GM21515 (cell line): ENCODE measurements at regions not wholly inside any gene's neighbourhood (a gene's known extent, or its start where the extent isn't known, plus 50 kb on each side); places are given as distances from the start of the nearest gene placed in this dataset.

ENCODE experiments used
- ATAC-seq: cut with Tn5 transposase; IDR thresholded peaks from one replicate; pipeline ENCODE4 v1.9.1; 2021; ENCODE audit not compliant: unreplicated experiment

DNA sequence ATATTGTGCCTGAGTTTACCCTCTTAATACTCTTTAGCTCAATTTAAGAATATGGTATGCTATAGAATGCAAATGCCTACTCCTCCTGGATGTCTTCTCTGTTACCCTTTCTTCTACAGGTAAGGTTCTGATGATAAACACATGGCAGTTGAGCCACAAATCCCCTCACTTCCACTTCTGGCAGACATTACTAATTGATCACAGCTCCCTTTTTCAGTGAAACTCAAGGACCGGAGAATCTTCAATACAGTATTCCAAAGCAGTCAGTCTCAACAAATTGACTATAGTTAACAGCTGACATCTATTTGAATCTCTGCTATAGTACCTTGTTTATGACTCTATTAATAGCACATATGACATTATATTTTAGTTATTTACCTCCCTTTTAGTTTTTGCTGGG, 232.1 kb upstream of the ADAMTS9 start:
- no peak for ATAC-seq

DNA sequence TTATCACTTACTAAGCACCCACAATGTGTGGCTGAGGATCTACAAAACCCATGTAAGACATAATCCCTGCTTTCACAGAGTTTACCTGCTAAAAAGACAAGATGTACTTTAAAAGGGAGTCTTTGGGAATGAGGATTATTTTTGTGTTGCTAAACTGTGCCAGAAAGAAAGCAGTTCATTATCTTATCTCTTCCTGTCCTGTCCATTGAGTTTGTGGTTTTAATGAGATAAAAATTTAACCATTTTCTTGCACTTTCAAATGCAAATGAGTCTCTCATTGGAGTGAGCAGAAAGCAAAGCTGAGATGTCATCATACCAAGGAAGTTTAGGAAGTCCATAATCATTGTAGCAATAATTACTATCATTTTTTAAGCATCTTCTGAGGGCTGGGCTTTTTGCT, 231.2 kb upstream of the ADAMTS9 start:
- ATAC-seq: no peak

DNA sequence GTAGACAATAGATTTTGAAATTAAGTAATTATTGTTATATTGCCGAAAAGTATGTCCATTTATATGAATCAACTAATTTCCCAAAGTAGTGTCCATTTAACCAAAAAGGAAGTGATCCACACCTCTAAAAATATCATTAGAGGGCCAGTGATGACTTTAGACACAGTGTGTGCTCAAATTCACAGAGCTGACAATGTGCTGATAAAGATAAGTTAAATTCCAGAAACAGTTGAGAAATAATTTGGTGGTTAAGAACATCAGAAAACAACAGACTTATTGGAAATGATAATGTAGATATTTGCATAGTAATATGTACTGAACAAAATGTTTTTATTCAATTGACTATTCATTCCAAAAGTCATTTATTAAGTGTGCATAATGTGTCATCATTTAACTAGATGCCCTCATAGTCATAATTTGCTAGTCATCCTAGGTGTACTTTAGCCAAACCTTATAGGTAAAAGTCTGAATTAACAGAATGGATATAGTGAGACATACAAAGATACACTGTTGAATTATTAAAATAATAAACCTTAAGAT, 230.2 kb upstream of the ADAMTS9 start:
- ATAC-seq: no peak

DNA sequence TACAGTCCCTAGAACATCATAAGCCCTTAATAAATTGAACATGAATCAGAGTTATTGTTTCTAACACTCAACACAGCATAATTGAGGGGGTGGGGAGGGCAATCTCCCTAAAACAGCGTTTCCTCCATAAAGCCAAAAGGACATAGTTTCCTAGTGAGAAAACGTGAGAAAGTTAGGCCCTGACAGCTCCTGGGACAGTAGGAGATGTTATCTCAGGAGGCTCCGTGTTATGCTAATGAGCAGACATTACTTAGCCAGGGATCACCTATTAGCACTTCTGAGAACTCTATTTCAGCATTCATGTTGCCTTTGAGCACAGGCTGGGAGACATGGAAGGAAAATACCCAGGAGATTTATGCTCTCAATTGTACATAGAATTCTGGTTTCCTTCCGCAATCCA, 229.1 kb upstream of the ADAMTS9 start:
- no peak for ATAC-seq

DNA sequence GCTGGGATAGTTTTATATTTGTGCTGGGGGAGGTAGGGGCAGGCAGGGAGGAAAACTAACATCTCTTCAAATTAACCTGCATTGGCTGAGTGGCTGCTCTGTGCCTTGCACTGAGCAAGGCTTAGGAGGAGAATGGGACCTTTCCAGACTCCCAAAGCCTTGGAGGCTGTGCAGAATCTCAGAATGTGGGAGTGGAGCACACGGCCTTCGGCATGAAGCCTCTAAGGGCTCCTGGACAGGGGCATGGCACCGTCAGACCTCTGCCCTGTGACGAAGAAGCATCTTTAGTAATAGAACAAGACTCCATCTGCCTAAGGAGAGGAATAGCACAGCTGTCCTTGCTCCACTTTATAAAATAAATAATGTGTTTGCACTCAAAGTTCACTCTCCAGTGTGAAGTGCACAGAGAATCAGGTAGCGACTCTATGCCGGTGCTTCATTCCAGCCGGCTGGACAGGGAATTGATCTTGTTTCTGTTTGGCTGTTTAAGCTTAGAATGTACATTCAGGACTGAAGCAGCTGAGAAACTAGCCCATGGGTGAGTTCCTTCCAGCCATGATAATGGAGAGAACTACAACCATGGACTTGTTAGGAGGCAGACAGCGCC, 228.5 kb upstream of the ADAMTS9 start:
- ATAC-seq: no peak

DNA sequence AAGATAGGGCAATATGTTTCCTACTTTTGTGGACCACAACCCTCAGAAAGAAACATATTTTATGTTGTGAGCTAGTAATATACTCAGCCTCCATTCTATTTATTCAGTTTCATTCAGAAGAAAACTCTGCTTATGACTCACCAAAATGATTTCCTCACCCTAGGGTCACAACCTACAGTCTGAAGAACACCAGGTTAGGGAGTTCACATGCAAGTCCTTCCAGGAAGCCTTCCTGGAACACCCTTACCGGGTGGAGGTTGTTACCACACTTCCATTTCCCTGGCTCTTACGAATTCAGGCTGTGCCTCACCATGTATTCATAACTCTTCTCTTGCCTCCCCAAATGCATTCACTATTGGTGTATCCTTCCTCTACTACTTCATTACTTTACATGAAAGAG, 228.0 kb upstream of the ADAMTS9 start:
- ATAC-seq: no peak

DNA sequence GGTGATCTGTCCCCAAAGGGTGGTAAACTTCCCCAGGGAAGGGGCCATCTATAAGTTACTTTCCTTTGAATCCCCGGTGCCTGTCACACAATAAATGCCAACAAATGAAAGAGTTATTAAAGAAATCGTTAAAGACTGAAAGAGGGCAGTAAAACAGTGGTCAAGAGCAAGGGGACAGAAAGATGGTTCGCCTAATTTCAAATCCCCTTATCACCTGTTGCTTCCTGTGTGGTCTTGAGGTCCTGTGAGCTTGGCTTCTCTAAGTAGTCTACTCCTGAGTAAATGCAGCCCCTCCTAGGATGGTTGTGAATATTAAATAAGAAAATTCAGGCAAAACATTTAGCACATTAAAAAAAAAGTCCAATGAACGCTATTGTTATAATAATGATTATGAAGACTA, 225.7 kb upstream of the ADAMTS9 start:
- no peak for ATAC-seq

DNA sequence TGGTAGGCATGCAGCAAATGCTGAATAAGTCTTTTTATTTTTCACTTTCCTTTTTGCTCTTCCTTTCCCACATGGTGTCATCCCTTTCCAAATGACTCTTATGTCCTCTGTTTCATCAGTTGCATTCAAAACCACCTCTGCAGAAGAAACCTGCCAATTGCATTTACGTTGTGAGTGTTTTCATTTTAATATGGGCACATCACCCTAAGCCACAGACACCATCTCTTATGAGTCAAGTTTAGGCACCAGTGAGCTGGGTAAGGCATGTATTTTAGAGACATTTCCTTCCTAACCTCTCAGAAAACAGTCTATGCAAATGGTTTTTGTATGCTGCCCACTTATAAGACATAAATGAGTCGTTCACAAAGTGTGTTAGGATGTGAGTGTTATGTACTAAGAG, 223.3 kb upstream of the ADAMTS9 start:
- ATAC-seq: no peak

DNA sequence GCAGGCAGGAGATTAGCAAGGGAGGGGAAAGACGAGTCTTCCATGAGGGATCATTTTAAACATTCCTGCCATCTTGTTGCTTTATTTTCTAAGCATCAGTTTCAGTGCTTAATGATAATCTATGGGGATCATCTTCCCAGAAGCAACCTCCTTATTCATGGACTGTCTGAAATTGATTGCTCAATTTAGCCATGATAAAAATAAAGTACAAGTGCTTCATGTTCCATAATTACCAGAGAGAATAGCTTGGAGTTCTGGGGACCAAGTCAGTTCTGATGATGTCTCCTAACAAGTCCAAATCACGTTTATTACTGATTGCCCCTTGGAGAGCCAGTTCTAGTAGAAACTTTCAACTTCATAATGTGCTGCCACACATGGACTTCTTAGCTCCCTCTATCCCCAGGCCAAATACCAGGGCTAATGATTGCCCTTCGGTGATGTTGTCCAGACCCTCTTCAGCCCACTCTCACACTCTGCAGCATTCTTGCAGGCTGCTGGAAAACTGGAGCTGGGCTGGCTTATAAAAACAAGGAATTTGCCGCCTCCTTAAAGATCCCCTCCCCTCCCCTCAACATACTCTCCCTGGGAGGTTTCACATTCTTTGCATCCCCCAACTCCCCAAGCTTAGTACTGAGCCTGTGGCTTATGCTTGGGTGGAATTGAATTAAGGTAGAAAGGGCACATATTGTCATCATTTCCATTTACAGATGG, 222.1 kb upstream of the ADAMTS9 start:
- ATAC-seq: no peak

DNA sequence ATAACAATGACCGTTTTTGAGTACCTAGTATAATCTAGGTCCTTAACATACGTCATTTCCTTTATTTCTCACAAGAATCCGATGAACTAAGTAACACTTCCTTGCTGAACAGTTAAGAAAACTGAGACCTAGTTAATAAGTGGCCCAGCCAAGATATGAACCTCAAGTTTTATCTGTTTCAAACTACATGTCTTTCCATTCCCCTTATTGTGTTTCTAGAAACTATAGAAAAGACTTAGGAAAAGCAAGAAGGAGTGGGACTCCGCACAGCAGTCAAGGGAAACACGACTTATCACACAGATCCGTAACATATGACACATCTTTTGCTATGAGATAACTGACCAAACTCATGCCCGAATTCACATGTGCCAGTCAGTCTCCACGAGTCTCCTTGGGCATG, 221.2 kb upstream of the ADAMTS9 start:
- ATAC-seq: no peak

DNA sequence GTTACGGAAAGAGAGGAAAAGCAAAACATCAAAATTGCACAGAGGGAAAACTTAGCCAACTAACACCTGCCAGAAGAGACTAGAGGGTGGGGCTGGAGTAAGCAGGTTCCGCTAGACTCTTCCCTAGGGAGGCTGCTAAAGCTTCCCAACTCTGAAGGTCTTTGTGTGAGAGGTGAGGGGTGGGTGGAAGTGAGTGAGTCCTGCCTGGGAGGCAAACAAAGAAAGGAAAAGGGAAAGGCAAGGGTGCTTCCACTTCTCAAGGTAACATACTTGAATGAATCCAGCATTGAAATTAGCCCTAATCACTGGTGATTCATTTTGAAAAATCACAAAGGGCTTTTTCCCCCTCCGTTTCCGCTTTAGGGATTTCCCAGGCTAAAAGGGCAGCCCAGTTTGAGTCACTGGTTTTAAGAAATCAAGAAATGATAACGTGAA, 220.5 kb upstream of the ADAMTS9 start:
- ATAC-seq: no peak

DNA sequence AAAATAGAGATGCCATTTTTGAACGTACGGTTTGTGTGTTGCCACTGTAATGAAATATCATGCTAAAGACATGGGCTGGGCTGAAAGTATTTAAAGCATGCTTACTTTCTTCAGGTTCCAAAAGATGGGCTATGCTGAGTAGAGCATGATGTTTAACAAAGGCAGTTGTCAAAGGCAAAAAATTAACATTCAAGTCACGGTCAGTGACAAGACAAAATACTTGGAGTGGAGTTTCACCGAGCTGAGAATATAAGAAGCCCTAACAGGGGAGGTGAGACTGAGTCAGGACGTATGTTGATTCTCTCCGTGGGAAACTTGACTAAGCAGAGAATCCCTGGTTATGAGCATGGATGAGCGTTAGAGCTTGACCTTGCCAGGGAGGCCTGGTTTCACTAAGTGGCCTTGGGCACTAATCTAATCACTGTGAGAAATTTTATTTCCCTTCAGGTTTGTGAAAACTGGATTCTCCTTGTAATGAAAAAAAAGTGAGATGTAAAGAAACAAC, 218.2 kb upstream of the ADAMTS9 start:
- no peak for ATAC-seq

DNA sequence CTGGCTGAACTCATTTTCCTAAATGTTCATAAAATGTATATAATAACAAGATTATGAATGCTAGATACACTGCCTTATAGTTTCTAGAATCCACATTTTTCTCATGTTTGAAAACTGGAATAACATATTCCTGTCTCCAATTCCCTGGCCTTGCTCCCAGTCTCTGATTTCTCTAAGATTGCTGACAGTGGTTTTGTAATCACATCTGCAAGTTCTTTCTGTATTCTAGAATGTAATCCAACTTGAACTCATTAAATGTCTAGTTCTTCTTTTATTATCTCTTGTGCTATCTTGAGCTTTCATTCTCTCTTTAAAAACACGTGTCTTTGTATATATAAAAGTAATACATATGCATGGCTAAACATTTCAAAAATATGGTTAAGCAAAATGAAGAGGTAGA, 215.2 kb upstream of the ADAMTS9 start:
- ATAC-seq: no peak

DNA sequence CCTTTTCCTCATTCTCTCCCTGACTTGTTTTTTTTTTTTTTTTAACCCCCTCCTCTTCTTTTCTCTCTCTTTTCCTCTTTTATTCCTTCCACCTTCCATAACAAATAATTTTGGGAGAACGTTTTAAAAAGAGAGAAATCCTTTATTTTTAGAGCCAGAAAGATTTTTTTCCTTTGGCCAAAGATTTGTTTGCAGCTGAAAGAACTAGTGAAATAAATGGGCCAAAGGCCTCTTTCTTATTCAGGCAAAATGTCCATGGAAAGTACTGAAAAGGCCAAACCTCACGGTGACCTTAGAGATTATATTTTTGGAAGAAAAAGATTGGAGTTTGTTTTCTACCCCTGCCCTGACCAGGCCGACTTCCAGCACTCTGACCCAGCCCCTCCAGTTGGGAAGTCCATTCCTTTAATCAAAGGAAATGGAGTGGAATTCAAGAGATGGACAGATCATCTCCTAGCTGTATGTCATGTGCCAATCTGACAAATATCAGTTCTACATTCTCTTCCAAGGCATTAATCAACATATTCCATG, 214.3 kb upstream of the ADAMTS9 start:
- ATAC-seq: no peak

DNA sequence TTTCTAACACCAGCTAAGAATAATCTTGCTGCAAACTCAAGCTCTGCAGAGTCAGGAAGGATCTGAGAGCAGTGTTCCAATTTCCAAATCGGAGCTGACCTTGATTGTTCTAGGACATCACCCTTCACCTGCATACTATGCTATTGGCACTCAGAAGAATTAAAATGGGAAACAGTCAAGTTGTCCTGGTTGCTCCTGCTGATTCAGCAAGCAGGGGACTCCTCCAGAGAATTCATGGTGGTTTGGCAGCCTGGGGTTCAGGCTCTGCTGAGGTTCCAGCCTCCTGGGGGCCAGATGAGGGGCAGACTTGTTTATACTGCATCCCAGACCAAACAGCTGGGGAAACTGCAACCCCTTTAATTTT, 213.7 kb upstream of the ADAMTS9 start:
- ATAC-seq: no peak

DNA sequence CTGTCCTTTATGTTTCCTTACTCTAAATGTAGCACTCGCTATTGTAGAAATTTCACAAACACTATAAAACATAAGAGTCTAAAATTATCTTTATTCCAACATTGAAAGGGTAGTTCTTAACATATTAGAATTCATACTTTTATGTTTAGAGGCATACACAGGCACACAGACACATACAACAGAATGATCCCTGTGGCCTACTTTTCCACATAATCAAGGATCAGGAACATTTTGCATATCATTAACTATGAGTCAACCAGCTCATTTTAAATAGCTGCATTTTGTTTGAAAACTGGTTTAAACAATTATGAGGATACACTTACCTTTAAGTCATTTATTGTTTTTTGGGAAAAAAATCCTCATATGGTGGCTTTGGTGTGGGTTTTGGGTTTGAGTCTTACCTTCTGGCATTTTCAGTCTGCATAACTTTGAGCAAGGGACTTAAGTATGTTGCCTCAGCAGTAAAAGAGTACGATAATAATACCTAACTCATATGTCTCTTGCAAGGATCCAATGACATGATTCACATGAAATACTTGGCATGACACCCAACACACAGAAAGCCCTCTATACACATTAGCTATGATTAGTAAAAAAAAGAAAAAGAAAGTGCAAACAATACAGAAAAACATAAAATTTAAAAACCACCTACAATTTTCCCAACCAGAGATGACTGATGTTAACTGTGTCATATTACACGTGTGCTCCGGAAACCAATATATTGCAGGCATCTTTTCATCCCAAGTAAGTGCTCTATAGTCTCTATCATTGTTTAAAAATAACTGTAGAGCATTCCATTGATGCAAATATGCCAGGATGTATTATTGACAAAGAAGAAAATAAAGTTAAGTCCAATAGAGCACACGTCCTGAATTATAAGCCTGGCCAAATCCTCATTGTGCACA, 213.1 kb upstream of the ADAMTS9 start:
- no peak for ATAC-seq

DNA sequence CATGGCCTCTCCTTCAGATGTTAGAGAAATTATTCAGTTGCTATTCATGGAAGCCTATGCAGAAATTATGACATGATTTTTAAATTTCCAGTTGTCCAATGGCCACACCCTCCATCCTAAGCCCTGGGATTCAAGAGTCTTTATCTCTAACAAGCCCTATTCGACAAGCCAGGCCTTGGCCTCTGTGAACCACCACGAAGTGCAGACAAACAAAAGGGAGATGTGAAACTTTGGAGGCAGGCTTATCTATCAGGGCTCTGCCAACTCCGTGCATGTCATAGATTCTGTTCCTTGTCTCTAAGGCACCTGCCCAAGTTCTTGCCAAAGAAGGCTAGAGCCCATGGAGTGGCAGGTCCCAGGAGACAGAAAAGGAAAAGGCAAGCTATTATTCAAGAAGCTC, 212.4 kb upstream of the ADAMTS9 start:
- no peak for ATAC-seq

DNA sequence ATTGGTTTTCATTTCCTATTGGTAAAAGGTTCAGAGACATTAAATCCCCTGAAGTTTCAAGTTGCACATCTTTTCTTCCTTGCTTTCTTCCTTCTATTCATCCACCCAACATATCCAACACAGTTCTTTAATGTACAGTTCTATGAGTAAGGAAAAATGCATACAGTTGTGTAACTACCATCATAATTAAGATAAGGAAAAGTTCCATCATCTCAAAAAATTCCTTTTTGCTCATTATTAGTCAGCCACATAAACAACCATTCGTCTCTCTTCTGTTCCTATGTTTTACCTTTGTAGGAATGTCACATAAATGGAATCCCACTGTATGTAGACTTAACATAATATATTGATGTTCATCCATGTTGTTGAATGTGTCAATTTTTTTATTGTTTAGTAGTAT, 211.1 kb upstream of the ADAMTS9 start:
- ATAC-seq: no peak

DNA sequence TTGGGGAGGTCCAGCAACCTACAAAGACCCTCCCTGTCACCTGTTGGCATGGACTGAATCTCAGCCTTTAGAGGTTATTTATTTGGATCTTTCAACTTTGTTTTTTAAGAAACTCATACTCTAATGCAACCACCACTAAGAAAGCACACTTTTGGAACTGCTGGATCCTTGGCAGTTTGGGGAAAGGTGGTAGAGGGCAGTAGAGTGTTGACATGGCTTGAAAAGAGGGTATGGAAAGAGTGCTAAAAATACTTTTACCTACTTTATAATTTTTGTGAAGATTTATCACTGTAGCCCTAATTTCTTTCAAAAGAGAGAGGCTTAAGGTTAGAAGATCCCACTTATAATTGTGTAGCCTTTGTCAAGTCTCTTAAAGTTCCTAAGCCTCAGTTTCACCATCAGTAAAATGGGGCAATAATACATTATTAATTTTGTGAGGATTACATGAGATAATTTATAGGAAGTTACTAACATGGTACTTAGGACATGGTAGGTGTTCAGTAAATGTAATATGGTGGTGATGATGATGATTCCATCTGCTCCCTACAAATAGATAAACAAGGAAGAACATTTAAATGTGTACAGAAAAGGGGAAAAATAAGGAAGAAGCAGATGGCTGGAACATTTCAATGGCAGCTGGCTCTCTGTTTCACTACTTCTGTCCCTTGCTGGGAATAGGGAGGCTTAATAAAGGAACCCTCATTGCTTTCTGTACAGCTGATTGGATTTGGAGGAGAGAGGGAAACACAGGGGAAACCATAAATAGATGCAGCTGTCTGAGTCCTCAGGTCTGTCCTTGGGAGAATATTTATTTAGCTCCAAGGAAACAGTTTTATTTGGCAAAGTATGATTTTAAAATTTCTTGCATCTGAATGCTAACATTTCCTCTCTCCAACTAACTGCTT, 208.4 kb upstream of the ADAMTS9 start:
- ATAC-seq: no peak
